H9 (cell line): ENCODE measurements at regions not wholly inside any gene's neighbourhood (a gene's known extent, or its start where the extent isn't known, plus 50 kb on each side); places are given as distances from the start of the nearest gene placed in this dataset.

Experiments
- DNase-seq: peaks from one replicate; pipeline ENCODE4 v3.0.0-alpha.2; 2017
- H2AFZ ChIP-seq: one replicate; pipeline ENCODE4 v1.6.1; 2013; ENCODE audit warnings: mild to moderate bottlenecking, low read length, control low read depth, moderate library complexity
- H2AK5ac ChIP-seq: 2 replicates; pipeline ENCODE4 v1.6.1; 2013; ENCODE audit warnings: low read length, control low read depth, mixed read lengths; ENCODE audit not compliant: insufficient read length
- H2BK120ac ChIP-seq: one replicate; pipeline ENCODE4 v1.6.1; 2013; ENCODE audit warnings: low read depth, mild to moderate bottlenecking, low read length, control low read depth, inconsistent platforms; ENCODE audit not compliant: poor library complexity, severe bottlenecking
- H2BK12ac ChIP-seq: 2 replicates; pipeline ENCODE4 v1.6.1; 2013; ENCODE audit warnings: low read length, control low read depth, mixed read lengths, low read depth; ENCODE audit not compliant: insufficient read length
- H2BK15ac ChIP-seq: 2 replicates; pipeline ENCODE4 v1.6.1; 2013; ENCODE audit warnings: low read depth, low read length, control low read depth
- H2BK20ac ChIP-seq: one replicate; pipeline ENCODE4 v1.6.1; 2013; ENCODE audit warnings: low read depth, mild to moderate bottlenecking, low read length, control low read depth, inconsistent platforms; ENCODE audit not compliant: poor library complexity, severe bottlenecking
- H2BK5ac ChIP-seq: 2 replicates; pipeline ENCODE4 v1.6.1; 2013; ENCODE audit warnings: low read length, control low read depth, mixed read lengths; ENCODE audit not compliant: insufficient read length
- H3K14ac ChIP-seq: 2 replicates; pipeline ENCODE4 v1.6.1; 2013; ENCODE audit warnings: low read length, control low read depth; ENCODE audit not compliant: insufficient read depth
- H3K18ac ChIP-seq: 2 replicates; pipeline ENCODE4 v1.6.1; 2013; ENCODE audit warnings: low read depth, mild to moderate bottlenecking, mixed read lengths, low read length, control low read depth; ENCODE audit not compliant: insufficient read length
- H3K23ac ChIP-seq: 2 replicates; pipeline ENCODE4 v1.6.1; 2013; ENCODE audit warnings: low read length, control low read depth, mixed read lengths, low read depth; ENCODE audit not compliant: insufficient read length
- H3K23me2 ChIP-seq: 2 replicates; pipeline ENCODE4 v1.6.1; 2013; ENCODE audit warnings: low read depth, mild to moderate bottlenecking, mixed read lengths, low read length, control low read depth; ENCODE audit not compliant: insufficient read length, poor library complexity, severe bottlenecking
- H3K27ac ChIP-seq: 2 replicates; pipeline ENCODE4 v1.5.1; 2013; ENCODE audit warnings: low read length, control low read depth, mixed read lengths, low read depth; ENCODE audit not compliant: insufficient read length
- H3K27me3 ChIP-seq: 2 replicates; pipeline ENCODE4 v1.6.1; 2013; ENCODE audit warnings: low read length, control low read depth, inconsistent platforms; ENCODE audit not compliant: insufficient read depth
- H3K4ac ChIP-seq: 2 replicates; pipeline ENCODE4 v1.6.1; 2013; ENCODE audit warnings: low read depth, mild to moderate bottlenecking, control low read depth, inconsistent platforms, low read length, moderate library complexity
- H3K4me1 ChIP-seq: 2 replicates; pipeline ENCODE4 v1.6.1; 2013; ENCODE audit warnings: low read length, control low read depth, inconsistent platforms; ENCODE audit not compliant: insufficient read depth
- H3K4me2 ChIP-seq: 2 replicates; pipeline ENCODE4 v1.6.1; 2013; ENCODE audit warnings: low read length, control low read depth, mixed read lengths; ENCODE audit not compliant: insufficient read length, insufficient read depth
- H3K56ac ChIP-seq: 2 replicates; pipeline ENCODE4 v1.6.1; 2013; ENCODE audit warnings: low read depth, mild to moderate bottlenecking, mixed read lengths, low read length, control low read depth; ENCODE audit not compliant: insufficient read length
- H3K79me1 ChIP-seq: 2 replicates; pipeline ENCODE4 v1.6.1; 2013; ENCODE audit warnings: low read depth, mild to moderate bottlenecking, moderate library complexity, low read length, control low read depth, inconsistent platforms; ENCODE audit not compliant: insufficient read depth, poor library complexity, severe bottlenecking
- H3K79me2 ChIP-seq: 2 replicates; pipeline ENCODE4 v1.6.1; 2013; ENCODE audit warnings: low read length, control low read depth, inconsistent platforms; ENCODE audit not compliant: insufficient read depth
- H3K9ac ChIP-seq: 2 replicates; pipeline ENCODE4 v1.6.1; 2013; ENCODE audit warnings: low read length, control low read depth, mixed read lengths; ENCODE audit not compliant: insufficient read length; ENCODE audit errors: extremely low read depth
- H3K9me3 ChIP-seq: one replicate; pipeline ENCODE4 v1.6.1; 2013; ENCODE audit warnings: low read depth, low read length, inconsistent platforms; ENCODE audit not compliant: control insufficient read depth
- H3T11ph ChIP-seq: one replicate; pipeline ENCODE4 v1.6.1; 2013; ENCODE audit warnings: mild to moderate bottlenecking, low read length, control low read depth, inconsistent platforms
- H4K20me1 ChIP-seq: one replicate; pipeline ENCODE4 v1.6.1; 2013; ENCODE audit not compliant: control insufficient read depth, insufficient read length, insufficient read depth
- H4K5ac ChIP-seq: 2 replicates; pipeline ENCODE4 v1.6.1; 2013; ENCODE audit warnings: low read depth, mild to moderate bottlenecking, mixed read lengths, low read length, control low read depth; ENCODE audit not compliant: insufficient read length
- H4K8ac ChIP-seq: replicated peaks from 2 replicates; pipeline ENCODE4 v1.6.1; 2013; ENCODE audit warnings: low read length, control low read depth, mixed read lengths, low read depth; ENCODE audit not compliant: insufficient read length
- H4K91ac ChIP-seq: 2 replicates; pipeline ENCODE4 v1.6.1; 2013; ENCODE audit warnings: low read depth, mild to moderate bottlenecking, moderate library complexity, mixed read lengths, low read length, control low read depth; ENCODE audit not compliant: insufficient read length
- H3K27ac Mint-ChIP-seq, 3 experiments: 2 replicates in 2 of 3; 3 replicates in 1 of 3; pipeline ENCODE4 v1.8.0; 2020 to 2021; ENCODE audit warnings: mixed read lengths in 3 of 3, mild to moderate bottlenecking in 1 of 3, moderate library complexity in 1 of 3
- H3K27me3 Mint-ChIP-seq: 2 replicates; pipeline ENCODE4 v1.8.0; 2021; ENCODE audit warnings: low read depth, mild to moderate bottlenecking, moderate library complexity, mixed read lengths
- H3K36me3 Mint-ChIP-seq, 3 experiments: 2 replicates in 2 of 3; 3 replicates in 1 of 3; pipeline ENCODE4 v1.8.0; 2020 to 2021; ENCODE audit warnings: low read depth in 3 of 3, mixed read lengths in 3 of 3; ENCODE audit not compliant: insufficient read depth in 1 of 3
- H3K4me1 Mint-ChIP-seq, 2 experiments: 2 replicates each; pipeline ENCODE4 v1.8.0; 2020; ENCODE audit warnings: mixed read lengths in 2 of 2
- H3K4me3 Mint-ChIP-seq, 2 experiments: 2 replicates in 1 of 2; 3 replicates in 1 of 2; pipeline ENCODE4 v1.8.0; 2020 to 2021; ENCODE audit warnings: mild to moderate bottlenecking in 2 of 2, mixed read lengths in 2 of 2, moderate library complexity in 1 of 2
- H3K9me3 Mint-ChIP-seq, 2 experiments: 2 replicates in 1 of 2; 3 replicates in 1 of 2; pipeline ENCODE4 v1.8.0; 2020; ENCODE audit warnings: mild to moderate bottlenecking in 2 of 2, mixed read lengths in 2 of 2, moderate library complexity in 1 of 2
- WGBS: extraction: QIAGEN DNeasy Blood & Tissue Kit; methylation state at CpG from one replicate; pipeline ENCODE4 v1.1.7; 2013; ENCODE audit warnings: missing lambda C conversion rate, low lambda C conversion rate, mixed read lengths; ENCODE audit not compliant: insufficient read length; ENCODE audit errors: extremely low coverage; 5-methylcytosine and 5-hydroxymethylcytosine counted together
- TF ChIP-seq, protein P1 (sequence below): fragments of 200-600 bp; sonication (generic); conservative IDR thresholded peaks from 3 replicates; pipeline ENCODE4 v1.8.0; 2021; ENCODE audit warnings: antibody characterized with exemption, mild to moderate bottlenecking

DNA sequence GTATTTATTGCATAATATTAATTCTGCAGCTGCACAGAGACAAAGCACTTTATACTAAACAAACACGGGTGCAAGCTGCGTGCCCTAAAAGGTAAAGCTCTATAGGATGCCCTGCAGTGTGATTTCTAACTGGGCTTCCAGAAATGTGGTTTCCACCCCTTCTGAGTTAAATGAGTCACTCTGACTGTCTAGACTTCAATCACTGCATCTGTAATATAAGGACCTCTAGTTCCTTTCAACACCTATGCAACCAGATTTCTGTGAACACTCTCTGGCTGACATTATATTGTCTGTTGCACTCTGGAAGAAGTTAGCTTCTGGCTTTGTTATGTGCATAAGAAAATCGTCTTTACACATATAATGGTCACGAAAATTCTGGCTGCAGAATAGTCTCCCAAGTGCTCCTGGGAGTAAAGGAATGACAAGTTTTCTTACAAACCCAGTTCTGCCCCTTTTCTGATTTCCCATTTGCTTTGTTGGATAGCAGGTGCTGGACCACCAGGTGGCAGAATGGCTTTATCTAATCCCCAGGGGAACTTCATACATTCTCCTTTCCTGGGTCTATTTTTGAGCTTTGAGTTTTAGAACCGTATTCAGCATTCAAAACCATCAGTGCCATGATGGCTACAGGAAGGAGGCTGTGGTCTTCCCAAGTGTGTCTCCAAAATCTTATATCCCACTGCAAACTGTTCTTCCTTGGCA, 842.2 kb downstream of the STIM2 start:
- Histone ChIP-seq H3K56ac (no peak overlapping the region), H3K9ac (no peak overlapping the region), H3K4me1 (peaks cover 4% of the 10 kb centered on the region), H3K79me2 (no peaks in the 10 kb centered on the region), H3T11ph (no peak overlapping the region), H3K79me1 (no peaks in the 10 kb centered on the region), H3K27ac (no peak overlapping the region), H4K91ac (no peak overlapping the region), H4K5ac (no peak overlapping the region), H2BK5ac (no peak overlapping the region), H3K23me2 (no peaks in the 10 kb centered on the region), H3K14ac (no peak overlapping the region), H3K4me2 (no peak overlapping the region), H2BK120ac (no peak overlapping the region), H2BK12ac (no peak overlapping the region), H4K20me1 (no peaks in the 10 kb centered on the region), H2AK5ac (no peak overlapping the region), H2BK20ac (no peak overlapping the region), H3K27me3 (no peaks in the 10 kb centered on the region), H3K23ac (no peak overlapping the region), H4K8ac (no peak overlapping the region), H3K9me3 (no peaks in the 10 kb centered on the region), H3K18ac (no peak overlapping the region), H2AFZ (no peak overlapping the region), H2BK15ac (no peak overlapping the region), H3K4ac (no peak overlapping the region)
- Mint-ChIP-seq H3K4me3 (no peak overlapping the region), H3K27me3 (no peaks in the 10 kb centered on the region), H3K4me1 (peaks cover 13 to 14% of the 10 kb centered on the region in 2 experiments), H3K27ac (no peak overlapping the region), H3K9me3 (0 out of 5 replicates have a peak, but pooled peaks cover 0 to 2% of the 10 kb centered on the region in 2 experiments), H3K36me3 (peaks cover 0 to 3% (median 0%) of the 10 kb centered on the region in 3 experiments; a peak in 3 of 7 replicates)
- WGBS = no CpG with 5 or more reads among the region's 5 CpGs
- TF ChIP-seq, protein P1, sequence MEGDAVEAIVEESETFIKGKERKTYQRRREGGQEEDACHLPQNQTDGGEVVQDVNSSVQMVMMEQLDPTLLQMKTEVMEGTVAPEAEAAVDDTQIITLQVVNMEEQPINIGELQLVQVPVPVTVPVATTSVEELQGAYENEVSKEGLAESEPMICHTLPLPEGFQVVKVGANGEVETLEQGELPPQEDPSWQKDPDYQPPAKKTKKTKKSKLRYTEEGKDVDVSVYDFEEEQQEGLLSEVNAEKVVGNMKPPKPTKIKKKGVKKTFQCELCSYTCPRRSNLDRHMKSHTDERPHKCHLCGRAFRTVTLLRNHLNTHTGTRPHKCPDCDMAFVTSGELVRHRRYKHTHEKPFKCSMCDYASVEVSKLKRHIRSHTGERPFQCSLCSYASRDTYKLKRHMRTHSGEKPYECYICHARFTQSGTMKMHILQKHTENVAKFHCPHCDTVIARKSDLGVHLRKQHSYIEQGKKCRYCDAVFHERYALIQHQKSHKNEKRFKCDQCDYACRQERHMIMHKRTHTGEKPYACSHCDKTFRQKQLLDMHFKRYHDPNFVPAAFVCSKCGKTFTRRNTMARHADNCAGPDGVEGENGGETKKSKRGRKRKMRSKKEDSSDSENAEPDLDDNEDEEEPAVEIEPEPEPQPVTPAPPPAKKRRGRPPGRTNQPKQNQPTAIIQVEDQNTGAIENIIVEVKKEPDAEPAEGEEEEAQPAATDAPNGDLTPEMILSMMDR = peak; percentile 68
- peak; percentile 36 for DNase-seq
